Breast epithelium (tissue), 4 donors: ENCODE measurements at regions not wholly inside any gene's neighbourhood (a gene's known extent, or its start where the extent isn't known, plus 50 kb on each side); places are given as distances from the start of the nearest gene placed in this dataset.

Experiments used
- DNase-seq, 2 donors: peaks; one replicate each; pipeline ENCODE4 v3.0.0-alpha.2; 2019; ENCODE audit warnings: low spot score in 2 of 2
- H3K27ac ChIP-seq, 2 donors: fragments of 200-600 bp; sonication (generic) in 1 of 2; one replicate each; pipeline ENCODE4 v1.5.1; 2016 to 2019; ENCODE audit warnings: mild to moderate bottlenecking in 1 of 2
- H3K27me3 ChIP-seq, 2 donors: fragments of 200-600 bp; sonication (generic) in 1 of 2; one replicate each; pipeline versions ENCODE4 v1.5.1 to v1.6.0; 2017 to 2019; ENCODE audit warnings: control low read depth in 1 of 2, mild to moderate bottlenecking in 1 of 2
- H3K36me3 ChIP-seq: fragments of 200-600 bp; one replicate; pipeline ENCODE4 v1.5.1; 2019
- H3K4me1 ChIP-seq, 2 donors: fragments of 200-600 bp; sonication (generic); one replicate each; pipeline ENCODE4 v1.5.1; 2016 to 2019; ENCODE audit warnings: control low read depth in 1 of 2
- H3K4me3 ChIP-seq, 3 donors: fragments of 200-600 bp; sonication (generic); 1 replicate in 2 of 3; 2 replicates in 1 of 3; pipeline ENCODE4 v1.5.1; 2016 to 2019; ENCODE audit warnings: mild to moderate bottlenecking in 3 of 3, moderate library complexity in 2 of 3
- H3K9me3 ChIP-seq, 2 donors: fragments of 200-600 bp; sonication (generic) in 1 of 2; one replicate each; pipeline ENCODE4 v1.5.1; 2016 to 2019; ENCODE audit warnings: control low read depth in 1 of 2
- CTCF ChIP-seq, 3 donors: fragments of 450-650 bp; IDR thresholded peaks; one replicate each; pipeline ENCODE4 v1.5.1; 2016 to 2017; ENCODE audit warnings: antibody characterized with exemption in 3 of 3, mild to moderate bottlenecking in 3 of 3, moderate library complexity in 3 of 3
- POLR2A ChIP-seq: fragments of 450-650 bp; IDR thresholded peaks from one replicate; pipeline ENCODE4 v1.6.1; 2016; ENCODE audit warnings: antibody characterized with exemption, mild to moderate bottlenecking, moderate library complexity
- POLR2AphosphoS5 ChIP-seq, 3 donors: sonication (generic); formaldehyde crosslinking; IDR thresholded peaks; one replicate each; pipeline ENCODE4 v1.6.1; 2017; ENCODE audit warnings: antibody characterized with exemption in 3 of 3
- intact Hi-C: fragments of 100-400 bp; cut with DNase I; formaldehyde crosslinking; loops from one replicate; pipeline ENCODE4 v1.15.1; 2023; ENCODE audit warnings: low total_unique reads

DNA sequence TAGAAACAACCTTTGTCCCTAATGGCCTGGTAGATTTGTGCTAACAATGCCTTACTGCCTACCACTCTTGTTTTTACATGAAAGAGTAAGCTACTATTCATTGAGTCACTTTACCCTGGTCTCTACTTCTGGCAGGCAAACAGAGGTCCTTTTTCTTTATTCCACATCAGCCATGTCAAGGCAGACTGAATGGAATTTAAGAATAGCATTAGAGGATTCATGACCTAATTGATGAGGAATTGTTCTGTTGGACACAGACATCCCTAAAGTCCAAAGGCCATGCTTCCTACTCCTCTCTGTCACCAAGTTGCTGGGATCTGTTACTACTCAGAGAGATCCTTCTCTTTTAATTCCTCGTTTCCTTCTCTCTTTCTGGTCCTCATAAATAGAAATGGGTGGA, 229.1 kb upstream of the ZP4 start:
- no peaks in the 10 kb centered on the region for H3K27me3 ChIP-seq
- DNase-seq: no peak
- no peaks in the 10 kb centered on the region for H3K4me1 ChIP-seq
- H3K27ac ChIP-seq: no peak overlapping the region
- no peak overlapping the region for H3K4me3 ChIP-seq
- intact Hi-C loops: loop anchor here (5.0 kb wide), 1 partner anchor 137 kb away; no protein-coding TSS in a partner anchor
- no peaks in the 10 kb centered on the region for H3K9me3 ChIP-seq
- no peaks in the 10 kb centered on the region for H3K36me3 ChIP-seq
- TF ChIP-seq CTCF (IDR thresholded peaks at IDR 0.05): no peak
- TF ChIP-seq POLR2A: no peak
- no peak for TF ChIP-seq POLR2AphosphoS5 (IDR thresholded peaks at IDR 0.05)

GRCh38 chr1:238119060-238119459, 228.3 kb upstream of the ZP4 start:
- TF ChIP-seq POLR2AphosphoS5 (IDR thresholded peaks at IDR 0.05): no peak
- no peak for TF ChIP-seq CTCF (IDR thresholded peaks at IDR 0.05)
- no peak for TF ChIP-seq POLR2A
- intact Hi-C loops: no loop called here
- no peak for DNase-seq
- Histone ChIP-seq H3K4me3 (no peak overlapping the region), H3K27me3 (no peaks in the 10 kb centered on the region), H3K4me1 (no peaks in the 10 kb centered on the region), H3K9me3 (no peaks in the 10 kb centered on the region), H3K36me3 (no peaks in the 10 kb centered on the region), H3K27ac (no peak overlapping the region)

DNA sequence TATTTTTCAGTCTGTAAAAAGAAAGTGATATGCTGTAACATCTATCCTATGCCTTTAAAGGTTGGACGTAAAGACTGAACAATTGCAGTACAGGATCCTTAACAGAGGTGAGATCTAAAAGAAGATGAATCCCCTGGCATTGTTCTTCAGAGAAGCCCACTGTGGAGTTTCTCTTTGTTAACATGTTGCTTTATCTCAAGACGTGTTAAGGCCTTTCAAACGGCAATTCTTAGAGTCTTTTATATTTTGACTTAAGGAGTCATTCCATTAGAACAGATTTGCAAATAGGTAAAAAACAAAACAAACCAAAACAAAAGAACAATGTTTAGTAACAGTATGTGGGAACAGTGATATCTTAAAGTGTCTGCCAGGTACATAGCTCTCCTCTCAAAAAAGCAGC, 225.1 kb upstream of the ZP4 start:
- intact Hi-C loops: no loop called here
- Histone ChIP-seq H3K4me3 (no peak overlapping the region), H3K9me3 (no peaks in the 10 kb centered on the region), H3K36me3 (no peaks in the 10 kb centered on the region), H3K27me3 (no peaks in the 10 kb centered on the region), H3K4me1 (no peaks in the 10 kb centered on the region), H3K27ac (no peak overlapping the region)
- TF ChIP-seq POLR2A (no peak), CTCF (IDR thresholded peaks at IDR 0.05) (no peak), POLR2AphosphoS5 (IDR thresholded peaks at IDR 0.05) (no peak)
- DNase-seq: no peak

DNA sequence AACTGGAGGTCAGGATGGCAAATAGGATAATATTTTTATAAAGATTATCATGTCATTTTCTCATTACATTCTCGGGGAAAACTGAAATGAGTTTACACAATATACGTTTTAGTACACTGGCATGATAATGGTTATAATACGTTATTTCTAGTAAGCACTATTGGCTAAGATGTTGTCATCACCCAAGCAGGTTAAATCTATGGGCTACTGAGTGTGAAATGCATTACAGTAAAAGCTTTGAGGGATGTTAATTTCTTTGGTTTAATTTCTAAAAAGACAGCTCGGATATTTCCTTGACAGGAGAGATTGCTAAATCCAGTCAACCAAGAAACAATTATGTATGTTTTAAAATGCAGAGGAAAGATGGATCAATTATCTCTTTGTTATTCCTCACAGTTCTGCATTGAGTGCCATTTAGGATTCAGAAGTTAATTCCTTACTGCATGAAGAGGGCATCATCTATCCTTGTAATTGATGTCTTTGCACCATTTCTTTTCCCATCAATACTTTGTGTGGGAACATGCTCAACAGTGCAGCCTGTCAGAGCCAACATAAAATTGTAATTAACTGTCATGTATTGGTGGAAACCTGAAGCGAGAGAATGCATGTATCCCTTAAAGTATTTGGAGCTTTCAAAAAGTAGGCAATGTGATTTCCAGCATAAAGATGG, 222.4 kb upstream of the ZP4 start:
- DNase-seq: no peak
- intact Hi-C loops: no loop called here
- TF ChIP-seq CTCF (IDR thresholded peaks at IDR 0.05): no peak
- TF ChIP-seq POLR2AphosphoS5 (IDR thresholded peaks at IDR 0.05): no peak
- TF ChIP-seq POLR2A: no peak

GRCh38 chr1:238111516-238111915, 220.8 kb upstream of the ZP4 start:
- H3K9me3 ChIP-seq: no peaks in the 10 kb centered on the region
- intact Hi-C loops: no loop called here
- no peak overlapping the region for H3K27ac ChIP-seq
- H3K27me3 ChIP-seq: no peaks in the 10 kb centered on the region
- no peaks in the 10 kb centered on the region for H3K4me1 ChIP-seq
- no peaks in the 10 kb centered on the region for H3K36me3 ChIP-seq
- no peak for TF ChIP-seq POLR2A
- no peak for TF ChIP-seq POLR2AphosphoS5 (IDR thresholded peaks at IDR 0.05)
- TF ChIP-seq CTCF (IDR thresholded peaks at IDR 0.05): no peak
- no peak overlapping the region for H3K4me3 ChIP-seq
- no peak for DNase-seq

More for the DNA sequence above, 222.4 kb upstream of the ZP4 start:
- Histone ChIP-seq H3K4me3 (no peak overlapping the region), H3K4me1 (no peaks in the 10 kb centered on the region), H3K9me3 (no peaks in the 10 kb centered on the region), H3K27ac (no peak overlapping the region), H3K36me3 (no peaks in the 10 kb centered on the region), H3K27me3 (no peaks in the 10 kb centered on the region)
